IMR-90 (cell line): ENCODE measurements at regions not wholly inside any gene's neighbourhood (a gene's known extent, or its start where the extent isn't known, plus 50 kb on each side); places are given as distances from the start of the nearest gene placed in this dataset.

Experiments
- ATAC-seq: fragments of 200-7000 bp; cut with Tn5 transposase; 2 replicates; pipeline ENCODE4 v1.9.1; 2020; ENCODE audit warnings: low read depth, mild to moderate bottlenecking, moderate library complexity
- BruUV-seq: library from RNA; stranded (reverse); fragments of 400-500 nt; replicated peaks from 2 replicates; lab custom pipeline; 2021; lab: Mats Ljungman, UMichigan
- CTCF ChIA-PET: fragments of 300-600 bp; formaldehyde crosslinking; extraction: SDS; loops from one replicate; lab custom pipeline; 2021; ENCODE audit warnings: antibody characterized with exemption; lab: Yijun Ruan, JAX
- POLR2A ChIA-PET: fragments of 300-600 bp; sonication (Branson Sonifier 250); formaldehyde crosslinking; loops from one replicate; lab custom pipeline; 2022; ENCODE audit warnings: antibody characterized with exemption; ENCODE audit not compliant: unreplicated experiment; lab: Charles Lee
- DNase-seq: peaks from one replicate; pipeline ENCODE4 v3.0.0; 2013
- H2AFZ ChIP-seq: replicated peaks from 2 replicates; pipeline ENCODE3; 2013; ENCODE audit warnings: low read length, mild to moderate bottlenecking; ENCODE audit not compliant: poor library complexity
- H2AK5ac ChIP-seq: 2 replicates; pipeline ENCODE4 v1.6.1; 2013; ENCODE audit warnings: low read depth, low read length, inconsistent platforms
- H2AK9ac ChIP-seq: replicated peaks from 2 replicates; pipeline ENCODE3; 2013; ENCODE audit warnings: mild to moderate bottlenecking, low read depth, low read length, moderate library complexity; ENCODE audit not compliant: poor library complexity
- H2BK120ac ChIP-seq: 2 replicates; pipeline ENCODE4 v1.6.1; 2013; ENCODE audit warnings: low read depth, low read length, inconsistent platforms
- H2BK15ac ChIP-seq: 3 replicates; pipeline ENCODE4 v1.6.1; 2013; ENCODE audit warnings: low read depth, low read length, inconsistent platforms
- H2BK20ac ChIP-seq: 2 replicates; pipeline ENCODE4 v1.6.1; 2013; ENCODE audit warnings: low read depth, mild to moderate bottlenecking, inconsistent platforms, low read length, moderate library complexity
- H2BK5ac ChIP-seq: 2 replicates; pipeline ENCODE4 v1.6.1; 2013; ENCODE audit warnings: mild to moderate bottlenecking, low read depth, low read length, inconsistent platforms; ENCODE audit not compliant: poor library complexity, severe bottlenecking
- H3K14ac ChIP-seq: replicated peaks from 2 replicates; pipeline ENCODE4 v1.6.1; 2013; ENCODE audit warnings: low read depth, low read length, inconsistent platforms
- H3K18ac ChIP-seq: 2 replicates; pipeline ENCODE4 v1.6.1; 2013; ENCODE audit warnings: low read depth, low read length, control low read depth
- H3K23ac ChIP-seq: 2 replicates; pipeline ENCODE4 v1.6.1; 2013; ENCODE audit warnings: low read depth, low read length, inconsistent platforms
- H3K27ac ChIP-seq: 2 replicates; pipeline ENCODE4 v1.5.1; 2013; ENCODE audit warnings: mild to moderate bottlenecking, control low read depth, low read length; ENCODE audit not compliant: insufficient read depth
- H3K27me3 ChIP-seq: 2 replicates; pipeline ENCODE4 v1.6.1; 2013; ENCODE audit warnings: low read length; ENCODE audit not compliant: control insufficient read depth, insufficient read depth
- H3K36me3 ChIP-seq: 2 replicates; pipeline ENCODE4 v1.6.1; 2013; ENCODE audit warnings: low read length, mixed read lengths; ENCODE audit not compliant: control insufficient read depth, insufficient read depth
- H3K4ac ChIP-seq: 2 replicates; pipeline ENCODE4 v1.6.1; 2013; ENCODE audit warnings: low read depth, low read length, inconsistent platforms
- H3K4me1 ChIP-seq: 2 replicates; pipeline ENCODE4 v1.6.1; 2013; ENCODE audit warnings: low read length, mixed read lengths; ENCODE audit not compliant: control insufficient read depth, insufficient read depth
- H3K4me2 ChIP-seq: 2 replicates; pipeline ENCODE4 v1.6.1; 2013; ENCODE audit warnings: low read depth, mild to moderate bottlenecking, control low read depth, low read length, moderate library complexity
- H3K4me3 ChIP-seq: 2 replicates; pipeline ENCODE4 v1.5.1; 2013; ENCODE audit warnings: low read depth, mild to moderate bottlenecking, control low read depth, low read length, moderate library complexity; ENCODE audit not compliant: insufficient read depth
- H3K56ac ChIP-seq: 2 replicates; pipeline ENCODE4 v1.6.1; 2013; ENCODE audit warnings: low read length, inconsistent platforms; ENCODE audit not compliant: insufficient read depth; ENCODE audit errors: extremely low read depth
- H3K79me1 ChIP-seq, 2 experiments: 2 replicates each; pipeline ENCODE4 v1.6.1; 2013; ENCODE audit warnings: low read length in 2 of 2, inconsistent platforms in 1 of 2, low read depth in 1 of 2
- H3K9ac ChIP-seq: 2 replicates; pipeline ENCODE4 v1.6.1; 2013; ENCODE audit warnings: low read depth, low read length, control low read depth
- H3K9me1 ChIP-seq: 2 replicates; pipeline ENCODE4 v1.6.1; 2013; ENCODE audit warnings: low read length, inconsistent platforms; ENCODE audit not compliant: insufficient read depth
- H3K9me3 ChIP-seq: 2 replicates; pipeline ENCODE4 v1.6.1; 2013; ENCODE audit warnings: low read length; ENCODE audit not compliant: control insufficient read depth, insufficient read depth
- H4K20me1 ChIP-seq: 2 replicates; pipeline ENCODE4 v1.6.1; 2013; ENCODE audit warnings: low read length, inconsistent platforms; ENCODE audit not compliant: insufficient read depth
- H4K5ac ChIP-seq: 2 replicates; pipeline ENCODE4 v1.6.1; 2013; ENCODE audit warnings: mild to moderate bottlenecking, low read depth, low read length, control low read depth
- H4K8ac ChIP-seq, 2 experiments: 2 replicates each; pipeline ENCODE4 v1.6.1; 2013; ENCODE audit warnings: low read depth in 2 of 2, low read length in 2 of 2, control low read depth in 1 of 2, inconsistent platforms in 1 of 2
- H4K91ac ChIP-seq: 2 replicates; pipeline ENCODE4 v1.6.1; 2013; ENCODE audit warnings: low read depth, low read length, inconsistent platforms; ENCODE audit not compliant: insufficient read depth
- BHLHE40 ChIP-seq: fragments of 150-350 bp; IDR thresholded peaks from 2 replicates; pipeline ENCODE4 v1.6.1; 2016; ENCODE audit warnings: mild to moderate bottlenecking, low read depth, low read length
- CEBPB ChIP-seq: IDR thresholded peaks from 2 replicates; pipeline ENCODE4 v1.6.1; 2012; ENCODE audit warnings: low read depth, low read length, improper control_type of control experiment
- CHD1 ChIP-seq: IDR thresholded peaks from 2 replicates; pipeline ENCODE4 v1.6.1; 2012; ENCODE audit warnings: low read depth, low read length, improper control_type of control experiment
- CTCF ChIP-seq: conservative IDR thresholded peaks from 2 replicates; pipeline ENCODE4 v1.5.1; 2012; ENCODE audit warnings: mild to moderate bottlenecking, low read depth, low read length, improper control_type of control experiment
- ELK1 ChIP-seq: fragments of 150-350 bp; IDR thresholded peaks from 2 replicates; pipeline ENCODE4 v1.6.1; 2016; ENCODE audit warnings: low read depth, mild to moderate bottlenecking, low read length, moderate library complexity, borderline replicate concordance
- FOS ChIP-seq: fragments of 150-350 bp; IDR thresholded peaks from 2 replicates; pipeline ENCODE4 v1.6.1; 2016; ENCODE audit warnings: low read depth, low read length
- MAFK ChIP-seq: IDR thresholded peaks from 2 replicates; pipeline ENCODE4 v1.6.1; 2012; ENCODE audit warnings: low read depth, low read length, improper control_type of control experiment
- MAZ ChIP-seq: IDR thresholded peaks from 2 replicates; pipeline ENCODE4 v1.6.1; 2012; ENCODE audit warnings: low read depth, mild to moderate bottlenecking, low read length, improper control_type of control experiment, moderate library complexity, borderline replicate concordance
- MXI1 ChIP-seq: IDR thresholded peaks from 2 replicates; pipeline ENCODE4 v1.6.1; 2012; ENCODE audit warnings: low read depth, mild to moderate bottlenecking, low read length, moderate library complexity, borderline replicate concordance
- NFE2L2 ChIP-seq: fragments of 150-350 bp; IDR thresholded peaks from 2 replicates; pipeline ENCODE4 v1.6.1; 2016; ENCODE audit warnings: low read depth, mild to moderate bottlenecking, low read length
- POLR2A ChIP-seq: IDR thresholded peaks from 2 replicates; pipeline ENCODE4 v1.6.1; 2012; ENCODE audit warnings: mild to moderate bottlenecking, low read depth, low read length
- RAD21 ChIP-seq: IDR thresholded peaks from 2 replicates; pipeline ENCODE4 v1.6.1; 2012; ENCODE audit warnings: low read length, improper control_type of control experiment
- RCOR1 ChIP-seq: IDR thresholded peaks from 2 replicates; pipeline ENCODE4 v1.6.1; 2012; ENCODE audit warnings: mild to moderate bottlenecking, low read length, improper control_type of control experiment; ENCODE audit not compliant: insufficient replicate concordance
- RFX5 ChIP-seq: IDR thresholded peaks from 2 replicates; pipeline ENCODE4 v1.8.0; 2012; ENCODE audit warnings: low read depth, mild to moderate bottlenecking, low read length, moderate library complexity
- SMC3 ChIP-seq: fragments of 150-350 bp; IDR thresholded peaks from 2 replicates; pipeline ENCODE4 v1.6.1; 2016; ENCODE audit warnings: low read depth, mild to moderate bottlenecking, antibody characterized with exemption, low read length, moderate library complexity
- USF2 ChIP-seq: fragments of 150-350 bp; IDR thresholded peaks from 2 replicates; pipeline ENCODE4 v1.6.1; 2017; ENCODE audit warnings: mild to moderate bottlenecking, antibody characterized with exemption, low read length, low read depth
- WGBS, 2 experiments: methylation state at CpG; one replicate each; pipeline versions ENCODE4 v1.1.5 to v1.1.7; 2013; ENCODE audit warnings: missing lambda C conversion rate in 2 of 2; ENCODE audit not compliant: insufficient read length in 1 of 2; ENCODE audit errors: extremely low coverage in 2 of 2; 5-methylcytosine and 5-hydroxymethylcytosine counted together
- dilution Hi-C: fragments of 300-500 bp; cut with HindIII; formaldehyde crosslinking; loops from one replicate; pipeline ENCODE4 v1.14.3; 2018; ENCODE audit warnings: low sequenced_read_pairs; ENCODE audit not compliant: unreplicated experiment
- in situ Hi-C: fragments of 300-500 bp; cut with MboI; formaldehyde crosslinking; loops from 3 replicates; pipeline ENCODE4 v1.14.3; 2019; ENCODE audit warnings: low sequenced_read_pairs, inconsistent platforms, mixed read lengths
- intact Hi-C: fragments of 100-400 bp; cut with micrococcal nuclease; formaldehyde crosslinking; loops from 2 replicates; pipeline ENCODE4 v1.10.0; 2022

GRCh38 chr16:7946142-7946541 is 613.5 kb downstream of the RBFOX1 start:
- no peaks in the 10 kb centered on the region for H3K27me3 ChIP-seq
- peaks cover 9% of the 10 kb centered on the region for H3K9me3 ChIP-seq
- H3K79me1 ChIP-seq: no peaks in the 10 kb centered on the region
- H4K91ac ChIP-seq: no peak overlapping the region
- H2AK5ac ChIP-seq: no peak overlapping the region
- dilution Hi-C loops (no loop called here), in situ Hi-C loops (no loop called here), intact Hi-C loops (no loop called here)
- H2BK20ac ChIP-seq: no peak overlapping the region
- ChIA-PET CTCF (no interaction called here), POLR2A (no interaction called here)
- no peak overlapping the region for H3K56ac ChIP-seq
- no peak overlapping the region for H3K14ac ChIP-seq
- H3K9ac ChIP-seq: no peak overlapping the region
- no peak overlapping the region for H2BK15ac ChIP-seq
- H2AK9ac ChIP-seq: no peak overlapping the region
- H2BK5ac ChIP-seq: no peak overlapping the region
- TF ChIP-seq RCOR1 (no peak), SMC3 (no peak), POLR2A (no peak), USF2 (no peak), FOS (no peak), BHLHE40 (no peak), CEBPB (no peak), CTCF (no peak), MAZ (no peak), CHD1 (no peak), MXI1 (no peak), RAD21 (no peak), MAFK (no peak), NFE2L2 (no peak), ELK1 (no peak), RFX5 (no peak)
- DNase-seq: no peak
- ATAC-seq: no peak
- no peak overlapping the region for H3K27ac ChIP-seq
- no peaks in the 10 kb centered on the region for H3K36me3 ChIP-seq
- no peak overlapping the region for H3K18ac ChIP-seq
- 0% methylated on average over 1 of the region's 4 CpGs; no CpG with 5 or more reads in 1 of the 2 experiments for WGBS, 2 experiments
- no peak overlapping the region for H3K4me3 ChIP-seq
- H4K20me1 ChIP-seq: no peaks in the 10 kb centered on the region
- H4K5ac ChIP-seq: no peak overlapping the region
- H3K4me2 ChIP-seq: no peak overlapping the region
- no peak overlapping the region for H3K23ac ChIP-seq
- H2AFZ ChIP-seq: no peak overlapping the region
- BruUV-seq: no TSS peak
- H3K9me1 ChIP-seq: no peaks in the 10 kb centered on the region
- no peak overlapping the region for H2BK120ac ChIP-seq
- H4K8ac ChIP-seq: no peak overlapping the region
- H3K4ac ChIP-seq: no peak overlapping the region
- no peaks in the 10 kb centered on the region for H3K4me1 ChIP-seq
